HL-60 (cell line): ENCODE measurements at regions not wholly inside any gene's neighbourhood (a gene's known extent, or its start where the extent isn't known, plus 50 kb on each side); places are given as distances from the start of the nearest gene placed in this dataset.

Experiments used
- DNase-seq, 2 experiments: peaks; one replicate each; pipeline ENCODE4 v3.0.0-alpha.2; 2010 to 2020; ENCODE audit warnings: low read depth in 1 of 2, low spot score in 1 of 2
- H3K27ac ChIP-seq: fragments of 250-450 bp; sonication (Bioruptor Pico); replicated peaks from 2 replicates; pipeline ENCODE4 v1.5.1; 2020; ENCODE audit warnings: mild to moderate bottlenecking, moderate library complexity
- H3K27me3 ChIP-seq: fragments of 250-450 bp; sonication (Bioruptor Pico); 2 replicates; pipeline ENCODE4 v1.5.1; 2021; ENCODE audit warnings: mild to moderate bottlenecking, moderate library complexity; ENCODE audit not compliant: insufficient read depth, poor library complexity, severe bottlenecking
- H3K4me3 ChIP-seq: replicated peaks from 2 replicates; pipeline ENCODE4 v1.5.1; 2011; ENCODE audit warnings: mild to moderate bottlenecking, control low read depth, low read length; ENCODE audit not compliant: insufficient read depth
- CTCF ChIP-seq: IDR thresholded peaks from one replicate; pipeline ENCODE4 v1.5.1; 2011; ENCODE audit warnings: low read length, control low read depth, inconsistent platforms; ENCODE audit not compliant: insufficient read depth
- GABPA ChIP-seq: IDR thresholded peaks from 2 replicates; pipeline ENCODE4 v1.6.1; 2012; ENCODE audit warnings: low read depth
- POLR2AphosphoS5 ChIP-seq: IDR thresholded peaks from 2 replicates; pipeline ENCODE4 v1.6.1; 2012; ENCODE audit warnings: low read depth
- SPI1 ChIP-seq: IDR thresholded peaks from 2 replicates; pipeline ENCODE4 v1.6.1; 2012; ENCODE audit warnings: low read depth, mild to moderate bottlenecking, borderline replicate concordance
- TF ChIP-seq, protein P1 (sequence below): IDR thresholded peaks from 2 replicates; pipeline ENCODE4 v1.6.1; 2012; ENCODE audit warnings: low read depth; ENCODE audit not compliant: insufficient replicate concordance

DNA sequence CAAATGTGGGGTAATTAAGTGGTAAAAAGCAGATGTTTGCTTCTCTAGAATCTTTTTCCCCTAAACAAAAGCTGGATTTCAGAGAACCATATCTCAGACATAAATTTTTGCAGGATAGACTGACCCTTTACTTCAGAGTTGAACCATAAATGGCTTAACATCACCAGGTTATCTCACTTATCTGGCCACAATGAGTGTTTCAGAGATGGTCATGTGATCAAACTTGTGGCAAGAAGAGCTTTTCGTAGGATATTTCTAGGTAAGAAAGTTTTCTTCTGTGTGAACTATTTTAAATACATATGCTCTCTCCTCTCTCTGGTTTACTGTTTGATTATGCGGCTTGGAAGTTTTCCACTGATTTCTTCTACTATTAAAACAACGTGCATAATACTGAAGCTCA, 270.2 kb upstream of the TFAP2D start:
- no peak overlapping the region for H3K27ac ChIP-seq
- H3K4me3 ChIP-seq = no peak overlapping the region
- TF ChIP-seq, protein P1, sequence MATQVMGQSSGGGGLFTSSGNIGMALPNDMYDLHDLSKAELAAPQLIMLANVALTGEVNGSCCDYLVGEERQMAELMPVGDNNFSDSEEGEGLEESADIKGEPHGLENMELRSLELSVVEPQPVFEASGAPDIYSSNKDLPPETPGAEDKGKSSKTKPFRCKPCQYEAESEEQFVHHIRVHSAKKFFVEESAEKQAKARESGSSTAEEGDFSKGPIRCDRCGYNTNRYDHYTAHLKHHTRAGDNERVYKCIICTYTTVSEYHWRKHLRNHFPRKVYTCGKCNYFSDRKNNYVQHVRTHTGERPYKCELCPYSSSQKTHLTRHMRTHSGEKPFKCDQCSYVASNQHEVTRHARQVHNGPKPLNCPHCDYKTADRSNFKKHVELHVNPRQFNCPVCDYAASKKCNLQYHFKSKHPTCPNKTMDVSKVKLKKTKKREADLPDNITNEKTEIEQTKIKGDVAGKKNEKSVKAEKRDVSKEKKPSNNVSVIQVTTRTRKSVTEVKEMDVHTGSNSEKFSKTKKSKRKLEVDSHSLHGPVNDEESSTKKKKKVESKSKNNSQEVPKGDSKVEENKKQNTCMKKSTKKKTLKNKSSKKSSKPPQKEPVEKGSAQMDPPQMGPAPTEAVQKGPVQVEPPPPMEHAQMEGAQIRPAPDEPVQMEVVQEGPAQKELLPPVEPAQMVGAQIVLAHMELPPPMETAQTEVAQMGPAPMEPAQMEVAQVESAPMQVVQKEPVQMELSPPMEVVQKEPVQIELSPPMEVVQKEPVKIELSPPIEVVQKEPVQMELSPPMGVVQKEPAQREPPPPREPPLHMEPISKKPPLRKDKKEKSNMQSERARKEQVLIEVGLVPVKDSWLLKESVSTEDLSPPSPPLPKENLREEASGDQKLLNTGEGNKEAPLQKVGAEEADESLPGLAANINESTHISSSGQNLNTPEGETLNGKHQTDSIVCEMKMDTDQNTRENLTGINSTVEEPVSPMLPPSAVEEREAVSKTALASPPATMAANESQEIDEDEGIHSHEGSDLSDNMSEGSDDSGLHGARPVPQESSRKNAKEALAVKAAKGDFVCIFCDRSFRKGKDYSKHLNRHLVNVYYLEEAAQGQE = no peak
- TF ChIP-seq SPI1 = no peak
- no peak for TF ChIP-seq CTCF
- DNase-seq = no peak
- no peaks in the 10 kb centered on the region for H3K27me3 ChIP-seq

DNA sequence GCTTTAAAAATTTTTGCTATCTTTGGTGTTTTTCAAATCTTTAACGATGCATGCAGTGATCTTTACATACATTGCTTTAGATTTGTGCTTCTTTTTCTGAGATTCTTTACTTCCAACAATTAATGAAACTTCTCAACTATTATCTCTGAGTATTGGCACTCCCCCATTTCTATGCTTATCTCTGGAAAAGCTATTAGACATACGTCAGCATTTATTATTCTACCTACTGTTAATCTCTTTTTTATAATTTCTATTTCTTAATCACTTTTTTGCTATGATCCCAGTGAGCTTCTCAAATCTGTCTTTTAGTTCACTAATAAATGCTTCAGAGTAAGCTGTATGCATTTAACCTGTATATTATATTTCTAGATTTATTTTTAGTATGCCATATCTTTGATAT, 264.2 kb upstream of the TFAP2D start:
- no peak for DNase-seq
- Histone ChIP-seq H3K27me3 (no peaks in the 10 kb centered on the region), H3K4me3 (no peak overlapping the region), H3K27ac (no peak overlapping the region)
- TF ChIP-seq POLR2AphosphoS5 (no peak), SPI1 (no peak), GABPA (no peak), CTCF (no peak)
- TF ChIP-seq, protein P1 = no peak

DNA sequence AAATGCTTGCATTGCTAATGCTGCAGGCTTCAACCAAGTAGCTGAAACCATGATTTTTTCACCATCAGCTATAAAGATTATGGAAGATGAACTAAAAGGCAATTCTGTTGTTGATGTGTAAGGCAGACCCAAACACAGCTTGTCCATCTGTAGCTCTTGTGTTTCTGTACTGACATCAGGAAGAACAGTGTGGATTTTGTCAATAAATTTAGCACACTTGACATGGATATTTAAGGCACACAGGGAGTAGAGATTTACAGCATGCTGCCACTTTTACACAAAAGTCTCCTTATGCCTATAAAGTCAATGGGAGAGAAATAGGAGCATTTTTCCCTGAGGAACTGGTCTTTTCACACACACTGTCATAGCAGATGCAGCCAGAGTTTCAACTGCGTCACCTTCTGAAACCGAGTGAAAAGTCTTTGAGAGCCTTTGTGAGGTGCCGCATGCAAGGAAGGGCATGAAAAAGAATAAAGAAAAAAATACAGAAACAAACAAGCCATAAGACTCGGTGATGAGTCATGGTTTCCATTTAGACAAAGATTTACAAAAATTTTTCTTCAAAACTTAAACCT, 261.4 kb upstream of the TFAP2D start:
- no peak overlapping the region for H3K27ac ChIP-seq
- TF ChIP-seq POLR2AphosphoS5 (no peak), GABPA (no peak), CTCF (no peak), SPI1 (no peak)
- TF ChIP-seq, protein P1 = no peak

More for the DNA sequence above, 261.4 kb upstream of the TFAP2D start:
- DNase-seq = no peak
- Histone ChIP-seq H3K4me3 (no peak overlapping the region), H3K27me3 (no peaks in the 10 kb centered on the region)
